HCT116 (cell line): ENCODE measurements at regions not wholly inside any gene's neighbourhood (a gene's known extent, or its start where the extent isn't known, plus 50 kb on each side); places are given as distances from the start of the nearest gene placed in this dataset.

Experiments
- ATAC-seq: fragments of 200-7000 bp; cut with Tn5 transposase; 2 replicates; pipeline ENCODE4 v1.9.1; 2020; ENCODE audit warnings: mild to moderate bottlenecking, moderate library complexity
- BruUV-seq: library from RNA; stranded (reverse); fragments of 400-500 nt; replicated peaks from 2 replicates; lab custom pipeline; 2021; lab: Mats Ljungman, UMichigan
- CTCF ChIA-PET: fragments of 300-600 bp; sonication (Branson Sonifier 250); formaldehyde crosslinking; loops from one replicate; lab custom pipeline; 2021; ENCODE audit warnings: antibody characterized with exemption; lab: Charles Lee
- POLR2A ChIA-PET: fragments of 300-600, 350-600 bp; sonication (Branson Sonifier 250); formaldehyde crosslinking; loops from one replicate; lab custom pipeline; 2021; ENCODE audit warnings: antibody characterized with exemption; lab: Charles Lee
- RAD21 ChIA-PET, 2 experiments: fragments of 300-600 bp; sonication (Branson Sonifier 250); formaldehyde crosslinking; loops; one replicate each; lab custom pipeline; 2023; ENCODE audit warnings: low total read pairs in 2 of 2; ENCODE audit not compliant: uncharacterized antibody in 2 of 2, unreplicated experiment in 2 of 2, low non-redundant PET in 1 of 2; lab: Charles Lee
- DNase-seq: peaks from one replicate; pipeline ENCODE4 v3.0.0-alpha.2; 2010; ENCODE audit warnings: low read depth, low spot score
- H2AFZ ChIP-seq: fragments of 200-600 bp; shearing (Covaris generic), sonication (generic); 2 replicates; pipeline ENCODE4 v1.6.1; 2017; ENCODE audit warnings: low read depth, mixed run types, mixed read lengths, antibody characterized with exemption, low read length; ENCODE audit not compliant: poor library complexity, severe bottlenecking
- H3K27ac ChIP-seq: 2 replicates; pipeline ENCODE4 v1.5.1; 2012; ENCODE audit warnings: low read depth, low read length
- H3K27me3 ChIP-seq: fragments of 200-600 bp; sonication (generic); 2 replicates; pipeline ENCODE4 v1.6.1; 2016; ENCODE audit warnings: mixed run types, low read length, mixed read lengths; ENCODE audit not compliant: insufficient read depth
- H3K36me3 ChIP-seq, 2 experiments: fragments of 200-500 bp in 1 of 2; fragments of 200-600 bp in 1 of 2; sonication (Bioruptor generic) in 1 of 2; sonication (generic) in 1 of 2; 2 replicates each; pipeline versions ENCODE4 v1.5.1 to v1.6.1; 2014 to 2016; ENCODE audit warnings: low read length in 2 of 2, inconsistent platforms in 1 of 2, mixed read lengths in 1 of 2, mixed run types in 1 of 2; ENCODE audit not compliant: insufficient read depth in 2 of 2, control insufficient read depth in 1 of 2
- H3K4me1 ChIP-seq, 2 experiments: fragments of 200-600 bp in 1 of 2; sonication (generic) in 1 of 2; 2 replicates each; pipeline versions ENCODE4 v1.5.1 to v1.6.1; 2012 to 2017; ENCODE audit warnings: low read length in 2 of 2, inconsistent platforms in 1 of 2, mild to moderate bottlenecking in 1 of 2, mixed read lengths in 1 of 2, mixed run types in 1 of 2, moderate library complexity in 1 of 2; ENCODE audit not compliant: insufficient read depth in 2 of 2, control insufficient read depth in 1 of 2
- H3K4me2 ChIP-seq: fragments of 200-600 bp; sonication (generic); 2 replicates; pipeline ENCODE4 v1.6.1; 2017; ENCODE audit warnings: mixed run types, low read length, mixed read lengths
- H3K4me3 ChIP-seq, 2 experiments: fragments of 200-600 bp in 1 of 2; sonication (generic) in 1 of 2; replicated peaks in 1 of 2; 2 replicates each; pipeline ENCODE4 v1.5.1; 2011 to 2016; ENCODE audit warnings: low read length in 2 of 2, control low read depth in 1 of 2, low read depth in 1 of 2, mild to moderate bottlenecking in 1 of 2, mixed read lengths in 1 of 2, mixed run types in 1 of 2
- H3K79me2 ChIP-seq: fragments of 200-600 bp; sonication (generic); 2 replicates; pipeline ENCODE4 v1.6.1; 2017; ENCODE audit warnings: mild to moderate bottlenecking, mixed run types, low read length, moderate library complexity, mixed read lengths; ENCODE audit not compliant: insufficient read depth
- H3K9ac ChIP-seq: fragments of 200-600 bp; sonication (generic); 2 replicates; pipeline ENCODE4 v1.6.1; 2016; ENCODE audit warnings: low read length, mixed read lengths
- H3K9me2 ChIP-seq: fragments of 200-600 bp; sonication (generic), shearing (Covaris generic); 2 replicates; pipeline ENCODE4 v1.6.1; 2017; ENCODE audit warnings: mixed run types, mild to moderate bottlenecking, moderate library complexity; ENCODE audit not compliant: insufficient read depth
- H3K9me3 ChIP-seq, 2 experiments: fragments of 200-500 bp in 1 of 2; fragments of 200-600 bp in 1 of 2; sonication (Bioruptor generic) in 1 of 2; sonication (generic) in 1 of 2; 2 replicates each; pipeline ENCODE4 v1.6.1; 2014 to 2017; ENCODE audit warnings: low read length in 2 of 2, mixed read lengths in 2 of 2, inconsistent platforms in 1 of 2, low read depth in 1 of 2, mild to moderate bottlenecking in 1 of 2, mixed run types in 1 of 2, moderate library complexity in 1 of 2; ENCODE audit not compliant: control insufficient read depth in 1 of 2, insufficient read depth in 1 of 2
- H4K20me1 ChIP-seq: fragments of 200-600 bp; sonication (generic), shearing (Covaris generic); 2 replicates; pipeline ENCODE4 v1.6.1; 2017; ENCODE audit warnings: mixed run types, mild to moderate bottlenecking, moderate library complexity; ENCODE audit not compliant: insufficient read depth
- CEBPB ChIP-seq: IDR thresholded peaks from 2 replicates; pipeline ENCODE4 v1.6.1; 2012; ENCODE audit warnings: low read depth
- EGR1 ChIP-seq: IDR thresholded peaks from 2 replicates; pipeline ENCODE4 v1.6.1; 2012; ENCODE audit warnings: low read depth
- ELF1 ChIP-seq: IDR thresholded peaks from 2 replicates; pipeline ENCODE4 v1.6.1; 2012; ENCODE audit warnings: low read depth, borderline replicate concordance
- EZH2 ChIP-seq: fragments of 200-600 bp; sonication (generic); IDR thresholded peaks from 2 replicates; pipeline ENCODE4 v1.6.1; 2017; ENCODE audit warnings: antibody characterized with exemption, mixed run types
- MAX ChIP-seq: IDR thresholded peaks from 2 replicates; pipeline ENCODE4 v1.6.1; 2012
- POLR2A ChIP-seq: IDR thresholded peaks from 2 replicates; pipeline ENCODE4 v1.7.0; 2011; ENCODE audit warnings: borderline replicate concordance; ENCODE audit not compliant: insufficient read depth, insufficient read length; ENCODE audit errors: extremely low read depth
- SRF ChIP-seq: IDR thresholded peaks from 2 replicates; pipeline ENCODE4 v1.6.1; 2012; ENCODE audit warnings: low read depth
- TCF7L2 ChIP-seq: IDR thresholded peaks from 2 replicates; pipeline ENCODE4 v1.7.0; 2011; ENCODE audit warnings: borderline replicate concordance, inconsistent platforms; ENCODE audit not compliant: insufficient read depth, insufficient read length; ENCODE audit errors: extremely low read depth
- ZBTB33 ChIP-seq: IDR thresholded peaks from 2 replicates; pipeline ENCODE4 v1.6.1; 2011; ENCODE audit warnings: mild to moderate bottlenecking, low read length, moderate library complexity; ENCODE audit not compliant: insufficient replicate concordance; ENCODE audit errors: extremely low read depth
- ZFX ChIP-seq: fragments of 450-650 bp; IDR thresholded peaks from 2 replicates; pipeline ENCODE4 v1.6.1; 2017
- ZNF274 ChIP-seq: fragments of 200-500 bp; sonication (Bioruptor generic); IDR thresholded peaks from 2 replicates; pipeline ENCODE4 v1.6.1; 2014; ENCODE audit warnings: mild to moderate bottlenecking, low read depth, low read length, inconsistent platforms
- intact Hi-C: fragments of 100-400 bp; cut with micrococcal nuclease; formaldehyde crosslinking; loops from 2 replicates; pipeline ENCODE4 v1.10.0; 2022

- no peak for TF ChIP-seq POLR2A
- no peak for TF ChIP-seq ZNF274
- no peak for TF ChIP-seq CEBPB
- no peak for TF ChIP-seq TCF7L2
- no peak for TF ChIP-seq ZBTB33
- TF ChIP-seq SRF = no peak
- TF ChIP-seq EZH2 = no peak
- no peak for TF ChIP-seq EGR1
- TF ChIP-seq MAX = no peak
- no peak for TF ChIP-seq ELF1
- TF ChIP-seq ZFX = no peak
- peaks cover 49% of the 10 kb centered on the region for H3K27me3 ChIP-seq
- H3K27ac ChIP-seq = no peak overlapping the region
- H2AFZ ChIP-seq = no peak overlapping the region
- no peak for DNase-seq
- H3K36me3 ChIP-seq = no peaks in the 10 kb centered on the region
- RAD21 ChIA-PET = no interaction called here
- no peak for ATAC-seq
- no peaks in the 10 kb centered on the region for H4K20me1 ChIP-seq
- CTCF ChIA-PET = interaction anchor here (1.4 kb wide), 1 partner anchor 14 kb away, joined by 4 read pairs; no protein-coding TSS in a partner anchor
- H3K4me3 ChIP-seq = no peak overlapping the region
- POLR2A ChIA-PET = no interaction called here
- no peaks in the 10 kb centered on the region for H3K4me1 ChIP-seq
- no peaks in the 10 kb centered on the region for H3K9me2 ChIP-seq
- no peaks in the 10 kb centered on the region for H3K9me3 ChIP-seq
- no TSS peak for BruUV-seq
- H3K79me2 ChIP-seq = no peaks in the 10 kb centered on the region
- no peak overlapping the region for H3K4me2 ChIP-seq
- intact Hi-C loops = loop anchor here (5.0 kb wide), 1 partner anchor 940 kb away; the partner anchor contains the start of gene IGFBP5
- no peak overlapping the region for H3K9ac ChIP-seq
Measured at GRCh38 chr2:217636991-217637561, 365.7 kb downstream of the TNS1 start.
